ENCODE measurements at regions not wholly inside any gene's neighbourhood (a gene's known extent, or its start where the extent isn't known, plus 50 kb on each side); places are given as distances from the start of the nearest gene placed in this dataset.
A peak's percentile ranks its signal among the peaks of the same experiment; 100 is the strongest.

- no peak overlapping the region for H3K4me3 ChIP-seq (ENCODE audit: low read depth, low read length)
- no peak for TF ChIP-seq CTCF (IDR thresholded peaks at IDR 0.05; ENCODE audit: insufficient read depth, low read length)
- DNase-seq (ENCODE audit: low read depth): no peak
Observed at GRCh38 chr11:128398517-128399250, 188.7 kb downstream of the ETS1 start.

GRCh38 chr11:128397362-128397761, 190.0 kb downstream of the ETS1 start:
- H3K4me3 ChIP-seq (ENCODE audit: low read depth, low read length): no peak overlapping the region
- TF ChIP-seq CTCF (IDR thresholded peaks at IDR 0.05; ENCODE audit: insufficient read depth, low read length): no peak
- no peak for DNase-seq (ENCODE audit: low read depth)

GRCh38 chr11:128394431-128395089, 192.8 kb downstream of the ETS1 start:
- TF ChIP-seq CTCF (IDR thresholded peaks at IDR 0.05; ENCODE audit: insufficient read depth, low read length): no peak
- DNase-seq (ENCODE audit: low read depth): peak; percentile 41

GRCh38 chr11:128392259-128392658, 195.1 kb downstream of the ETS1 start:
- no peak for DNase-seq (ENCODE audit: low read depth)
- no peak overlapping the region for H3K4me3 ChIP-seq (ENCODE audit: low read depth, low read length)
- TF ChIP-seq CTCF (IDR thresholded peaks at IDR 0.05; ENCODE audit: insufficient read depth, low read length): no peak

More at GRCh38 chr11:128394431-128395089, 192.8 kb downstream of the ETS1 start:
- H3K4me3 ChIP-seq (ENCODE audit: low read depth, low read length): no peak overlapping the region

- H3K4me3 ChIP-seq (ENCODE audit: low read depth, low read length): no peak overlapping the region
Observed at GRCh38 chr11:128391811-128392210, 195.5 kb downstream of the ETS1 start.

GRCh38 chr11:128390246-128390645, 197.1 kb downstream of the ETS1 start:
- DNase-seq (ENCODE audit: low read depth): no peak
- TF ChIP-seq CTCF (IDR thresholded peaks at IDR 0.05; ENCODE audit: insufficient read depth, low read length): no peak
- H3K4me3 ChIP-seq (ENCODE audit: low read depth, low read length): no peak overlapping the region

More at GRCh38 chr11:128391811-128392210, 195.5 kb downstream of the ETS1 start:
- TF ChIP-seq CTCF (IDR thresholded peaks at IDR 0.05; ENCODE audit: insufficient read depth, low read length): no peak
- DNase-seq (ENCODE audit: low read depth): peak; percentile 40

All from fibroblast of the aortic adventitia (primary cell).